Retina (tissue), 1 donor: ENCODE measurements at regions not wholly inside any gene's neighbourhood (a gene's known extent, or its start where the extent isn't known, plus 50 kb on each side); places are given as distances from the start of the nearest gene placed in this dataset.
A peak's percentile ranks its signal among the peaks of the same experiment; 100 is the strongest.

ENCODE experiments used
- DNase-seq: peaks from one replicate; pipeline ENCODE4 v3.0.0-alpha.2; 2016

GRCh38 chr2:118264232-118264990, 176.1 kb downstream of the INSIG2 start:
- no peak for DNase-seq

- no peak for DNase-seq
These were observed 169.4 kb downstream of the INSIG2 start for GRCh38 chr2:118257696-118258095.

GRCh38 chr2:118255771-118256372, 167.6 kb downstream of the INSIG2 start:
- DNase-seq = no peak

GRCh38 chr2:118255301-118255700, 167.0 kb downstream of the INSIG2 start:
- DNase-seq = no peak

GRCh38 chr2:118254116-118254515, 165.8 kb downstream of the INSIG2 start:
- DNase-seq = no peak

GRCh38 chr2:118251427-118251826, 163.2 kb downstream of the INSIG2 start:
- no peak for DNase-seq

- no peak for DNase-seq
These were observed 162.2 kb downstream of the INSIG2 start for GRCh38 chr2:118250463-118250862.

GRCh38 chr2:118250001-118250400, 161.7 kb downstream of the INSIG2 start:
- DNase-seq = no peak

- DNase-seq = no peak
These were observed 161.3 kb downstream of the INSIG2 start for GRCh38 chr2:118249531-118249930.

- DNase-seq = no peak
These were observed 158.5 kb downstream of the INSIG2 start for GRCh38 chr2:118246726-118247125.

- no peak for DNase-seq
These were observed 157.8 kb downstream of the INSIG2 start for GRCh38 chr2:118246079-118246478.

GRCh38 chr2:118244686-118245085, 156.4 kb downstream of the INSIG2 start:
- DNase-seq = no peak

GRCh38 chr2:118243031-118243430, 154.8 kb downstream of the INSIG2 start:
- DNase-seq = no peak

- DNase-seq = no peak
These were observed 153.9 kb downstream of the INSIG2 start for GRCh38 chr2:118242216-118242615.

- DNase-seq = no peak
These were observed 152.9 kb downstream of the INSIG2 start for GRCh38 chr2:118241128-118241527.

GRCh38 chr2:118240276-118240675, 152.0 kb downstream of the INSIG2 start:
- no peak for DNase-seq

- no peak for DNase-seq
These were observed 151.0 kb downstream of the INSIG2 start for GRCh38 chr2:118239284-118239683.

GRCh38 chr2:118237451-118237850, 149.2 kb downstream of the INSIG2 start:
- no peak for DNase-seq

- no peak for DNase-seq
These were observed 144.5 kb downstream of the INSIG2 start for GRCh38 chr2:118232796-118233195.

- no peak for DNase-seq
These were observed 144.1 kb downstream of the INSIG2 start for GRCh38 chr2:118232391-118232790.

GRCh38 chr2:118231759-118232158, 143.5 kb downstream of the INSIG2 start:
- no peak for DNase-seq

- DNase-seq = no peak
These were observed 139.6 kb downstream of the INSIG2 start for GRCh38 chr2:118227698-118228508.

- peak; percentile 54 for DNase-seq
These were observed 137.4 kb downstream of the INSIG2 start for GRCh38 chr2:118225666-118226065.

GRCh38 chr2:118224895-118225311, 136.6 kb downstream of the INSIG2 start:
- DNase-seq = peak; percentile 63
